Pons (tissue), 1 donor: ENCODE measurements at regions not wholly inside any gene's neighbourhood (a gene's known extent, or its start where the extent isn't known, plus 50 kb on each side); places are given as distances from the start of the nearest gene placed in this dataset.
A peak's percentile ranks its signal among the peaks of the same experiment; 100 is the strongest.

ENCODE experiments used
- DNase-seq: peaks from one replicate; pipeline ENCODE4 v3.0.0-alpha.2; 2016; ENCODE audit warnings: low spot score

DNA sequence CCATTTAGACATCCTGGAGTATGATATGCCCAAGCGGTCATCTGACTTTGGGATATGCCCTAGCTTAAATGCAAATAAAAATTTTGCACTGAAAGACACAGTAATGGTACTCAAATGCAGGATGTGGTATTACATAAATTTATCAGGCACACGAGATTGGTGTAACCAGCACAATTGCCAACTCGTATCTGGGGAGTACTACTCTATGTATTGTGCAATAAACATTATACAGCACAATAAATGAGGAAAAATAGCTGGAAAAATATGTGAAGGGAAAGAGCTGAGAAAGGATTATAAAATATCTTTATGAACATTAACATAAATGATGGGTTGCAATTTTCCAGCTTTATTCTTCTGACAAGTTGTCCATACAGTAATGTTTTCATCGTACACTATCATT is 505.5 kb upstream of the TENM3 start:
- no peak for DNase-seq

DNA sequence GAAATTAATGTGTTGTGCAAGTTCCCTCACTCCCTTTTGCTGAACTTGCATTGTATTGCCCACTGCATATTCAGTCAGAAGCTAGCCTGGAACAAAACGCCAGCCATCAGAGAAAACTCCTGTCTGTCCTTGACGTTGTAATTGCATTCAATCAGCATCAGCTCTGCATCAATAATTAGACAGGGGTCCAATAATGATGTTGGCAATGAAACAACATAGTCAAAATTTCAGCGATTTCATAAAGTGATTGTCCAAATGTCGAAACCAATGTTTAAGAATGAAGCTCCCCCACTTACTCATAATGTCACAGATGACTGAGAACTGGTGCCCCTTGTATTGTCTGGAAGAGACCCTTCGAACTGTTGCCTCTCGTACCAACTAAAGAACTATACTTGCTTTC is 504.2 kb upstream of the TENM3 start:
- DNase-seq: no peak

GRCh38 chr4:181741513-181741912 is 501.7 kb upstream of the TENM3 start:
- DNase-seq: no peak

DNA sequence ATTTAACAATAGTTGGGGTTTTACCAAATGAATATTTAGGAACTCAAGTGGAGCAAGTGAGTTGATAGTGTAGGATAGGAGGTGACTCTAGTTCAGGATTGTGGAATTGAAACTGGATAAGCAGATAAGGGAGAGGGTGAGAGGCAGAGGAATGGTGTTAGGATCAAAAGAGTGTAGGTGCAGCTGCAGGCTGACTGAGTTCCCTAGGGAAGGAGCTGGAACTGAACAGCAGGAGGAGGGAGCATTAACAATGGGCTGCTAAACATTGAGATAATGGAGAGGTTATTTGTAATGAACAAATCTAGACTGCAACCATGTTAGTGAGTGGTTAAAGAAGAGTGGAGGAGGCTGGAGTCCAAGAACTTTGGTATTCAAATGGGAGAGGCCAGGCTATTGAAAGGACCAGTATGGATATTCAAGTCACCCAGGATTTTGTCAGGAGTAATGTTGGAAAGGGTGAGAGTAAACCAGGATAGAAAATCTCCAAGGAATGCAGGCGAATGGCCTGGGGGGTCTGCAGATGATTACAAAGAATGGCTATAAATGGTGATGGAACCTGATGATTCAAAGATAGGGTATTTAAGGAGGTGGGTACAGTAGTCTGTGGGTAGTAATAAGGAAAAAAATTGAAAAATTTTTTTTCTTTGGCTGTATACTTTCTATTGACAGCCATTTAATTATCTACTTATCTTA is 497.1 kb upstream of the TENM3 start:
- no peak for DNase-seq

DNA sequence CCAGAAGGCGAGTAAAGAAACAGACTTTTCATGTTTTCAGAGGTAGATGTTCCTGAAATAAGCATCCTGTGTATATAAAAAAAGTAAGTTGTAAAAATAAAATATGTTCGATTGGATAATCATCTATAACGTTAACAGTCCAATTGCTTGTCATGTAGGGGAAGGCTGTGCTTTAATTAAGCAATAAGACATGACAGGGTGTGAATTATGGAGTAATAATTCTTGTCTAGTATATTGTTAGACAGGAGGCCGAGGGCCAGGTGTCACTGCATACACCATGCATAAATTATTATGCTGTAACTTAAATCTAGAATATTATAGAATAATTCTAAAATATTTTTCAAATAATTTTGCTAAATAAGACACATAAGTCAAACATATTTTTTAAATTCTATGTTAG is 494.6 kb upstream of the TENM3 start:
- no peak for DNase-seq

DNA sequence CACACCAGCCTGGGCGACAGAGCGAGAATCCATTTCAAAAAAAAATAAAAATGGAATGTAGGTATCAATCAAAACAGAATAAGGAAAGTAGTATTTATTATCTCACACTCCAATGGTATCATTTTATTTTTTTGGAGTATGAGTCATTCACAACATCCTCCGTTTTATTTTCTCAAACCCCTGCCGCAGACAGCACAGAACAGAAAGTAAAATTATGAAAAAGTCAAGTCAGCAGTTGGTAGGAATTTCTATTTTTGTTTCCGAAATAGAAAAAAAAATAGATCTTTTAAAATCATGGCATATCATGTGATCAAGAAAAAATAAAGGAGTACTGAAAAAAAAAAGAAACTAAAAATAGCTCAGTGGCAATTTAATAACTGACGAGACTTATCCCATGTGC is 490.7 kb upstream of the TENM3 start:
- no peak for DNase-seq

DNA sequence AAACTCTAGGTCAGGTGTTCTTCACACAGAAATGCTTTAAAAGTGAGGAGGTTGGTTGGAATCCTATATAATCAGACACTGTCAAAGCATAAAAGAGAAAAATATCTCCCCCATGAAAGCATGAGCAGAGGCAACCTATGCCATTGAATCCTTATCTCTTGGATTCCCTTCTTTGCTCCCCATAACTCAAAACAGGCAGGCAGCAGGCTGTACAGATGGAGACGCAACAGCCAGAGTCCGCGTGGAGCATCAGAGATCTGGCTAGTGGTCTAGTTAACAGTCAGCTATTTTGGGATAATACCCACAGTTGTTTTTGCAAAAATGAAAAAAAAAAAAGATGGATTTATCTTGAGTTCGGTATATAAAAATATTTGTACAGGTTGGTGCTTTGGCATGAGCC is 490.0 kb upstream of the TENM3 start:
- DNase-seq: no peak

DNA sequence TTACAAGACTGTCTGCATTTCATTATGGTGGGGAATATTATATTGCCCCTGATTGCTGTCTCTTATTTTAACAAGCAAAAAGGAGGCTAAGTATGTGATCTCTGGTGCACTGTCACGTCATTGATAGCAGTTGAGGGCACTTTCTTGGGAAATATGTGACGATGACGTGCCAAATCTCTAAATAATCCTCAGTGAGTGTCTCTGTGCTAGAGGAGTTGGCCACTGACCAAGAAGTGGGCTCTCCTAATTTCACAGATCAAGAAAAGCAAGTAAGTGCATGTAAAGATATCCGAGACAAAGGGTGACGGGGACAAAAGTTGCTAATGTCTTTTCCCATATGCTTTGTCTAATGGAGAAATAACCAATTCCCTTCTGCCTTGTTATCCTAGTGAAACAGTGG is 487.4 kb upstream of the TENM3 start:
- DNase-seq: no peak

DNA sequence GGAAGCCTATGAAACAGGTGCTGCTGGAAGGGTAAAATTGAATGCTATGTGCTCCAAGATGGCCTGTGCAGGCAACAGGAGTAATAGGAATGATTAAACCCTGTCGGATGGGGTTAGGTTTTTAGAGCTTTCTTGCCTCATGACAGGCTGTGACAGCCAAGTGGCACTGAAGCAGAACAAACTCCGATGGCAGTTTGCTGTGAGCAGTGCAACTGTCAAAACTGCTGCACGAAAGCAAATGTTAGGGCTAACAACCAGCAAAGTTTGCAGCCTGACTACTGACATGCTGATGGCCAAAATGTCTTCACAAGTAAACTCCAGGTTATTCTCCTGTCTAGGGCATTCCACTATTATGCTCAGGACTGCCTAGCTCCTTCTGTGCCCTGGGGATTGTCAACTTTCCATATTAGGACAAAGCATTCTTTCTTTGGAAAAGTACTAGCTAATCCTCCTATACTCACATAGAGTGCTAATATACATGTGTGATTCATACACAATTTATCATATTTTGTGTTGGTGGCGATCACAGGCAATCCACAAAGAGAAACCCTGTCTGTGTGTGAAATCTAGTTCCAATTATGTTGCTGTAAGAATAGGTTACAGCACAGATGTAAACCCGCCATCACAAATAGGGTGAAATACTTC is 486.6 kb upstream of the TENM3 start:
- DNase-seq: peak; percentile 49

GRCh38 chr4:181757098-181757497 is 486.1 kb upstream of the TENM3 start:
- DNase-seq: peak; percentile 19

DNA sequence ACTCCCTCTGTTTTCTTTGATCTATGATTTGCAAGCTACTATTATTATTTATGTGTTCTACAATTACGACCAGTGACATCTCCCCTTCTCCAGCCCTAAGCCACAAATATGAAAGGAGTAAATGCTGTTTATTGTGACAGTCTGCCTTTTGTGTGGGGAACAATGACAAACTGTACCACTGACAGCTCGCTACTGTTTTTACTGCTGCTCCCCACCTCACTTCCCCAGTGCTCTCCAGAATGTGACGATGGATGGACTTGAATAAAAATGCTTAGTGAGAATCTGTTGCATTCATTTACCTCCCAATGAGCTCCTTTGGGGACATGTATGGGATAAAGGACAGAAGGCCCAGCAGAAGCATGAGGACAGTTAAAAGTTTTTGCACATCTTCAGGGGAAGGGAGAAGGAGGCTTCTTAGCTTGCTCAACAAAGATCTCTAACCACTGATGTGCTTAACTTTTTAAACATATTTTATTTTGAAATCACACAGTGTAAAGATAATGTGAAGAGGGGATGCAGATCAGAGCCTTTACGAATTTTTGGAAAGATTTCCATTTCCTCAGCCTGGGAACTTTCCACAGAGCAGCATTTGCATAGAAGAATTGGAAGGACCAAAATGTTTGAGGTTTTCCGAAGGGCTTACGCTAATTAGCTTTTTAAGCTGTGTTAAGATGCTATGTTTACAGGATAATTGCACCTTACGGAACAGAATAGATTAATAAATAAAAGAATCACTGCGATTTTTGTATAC is 485.1 kb upstream of the TENM3 start:
- DNase-seq: peak; percentile 86

GRCh38 chr4:181760560-181760959 is 482.6 kb upstream of the TENM3 start:
- DNase-seq: no peak

- DNase-seq: no peak
Measured at GRCh38 chr4:181761156-181761555, 482.0 kb upstream of the TENM3 start.

- no peak for DNase-seq
Measured at GRCh38 chr4:181766061-181766548, 477.1 kb upstream of the TENM3 start.

DNA sequence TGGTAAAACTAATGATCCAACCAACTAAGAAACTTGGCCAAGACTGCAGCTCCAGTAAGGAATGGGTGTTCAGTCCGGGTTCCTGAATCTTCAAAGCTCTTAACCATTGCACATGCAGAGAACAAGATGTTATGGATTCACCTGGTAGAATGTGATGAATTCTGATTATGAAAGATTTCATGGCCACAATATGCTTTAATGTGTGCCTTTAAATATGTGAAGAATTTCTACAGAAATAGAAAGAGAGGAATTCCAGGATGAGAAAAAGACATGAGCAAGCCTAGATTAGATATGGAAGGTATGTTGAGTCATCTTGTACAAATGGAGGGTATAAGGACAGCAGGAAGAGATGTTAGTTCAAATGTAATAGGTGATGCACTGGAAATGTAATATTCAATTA is 472.2 kb upstream of the TENM3 start:
- no peak for DNase-seq

GRCh38 chr4:181775298-181775697 is 467.9 kb upstream of the TENM3 start:
- no peak for DNase-seq

DNA sequence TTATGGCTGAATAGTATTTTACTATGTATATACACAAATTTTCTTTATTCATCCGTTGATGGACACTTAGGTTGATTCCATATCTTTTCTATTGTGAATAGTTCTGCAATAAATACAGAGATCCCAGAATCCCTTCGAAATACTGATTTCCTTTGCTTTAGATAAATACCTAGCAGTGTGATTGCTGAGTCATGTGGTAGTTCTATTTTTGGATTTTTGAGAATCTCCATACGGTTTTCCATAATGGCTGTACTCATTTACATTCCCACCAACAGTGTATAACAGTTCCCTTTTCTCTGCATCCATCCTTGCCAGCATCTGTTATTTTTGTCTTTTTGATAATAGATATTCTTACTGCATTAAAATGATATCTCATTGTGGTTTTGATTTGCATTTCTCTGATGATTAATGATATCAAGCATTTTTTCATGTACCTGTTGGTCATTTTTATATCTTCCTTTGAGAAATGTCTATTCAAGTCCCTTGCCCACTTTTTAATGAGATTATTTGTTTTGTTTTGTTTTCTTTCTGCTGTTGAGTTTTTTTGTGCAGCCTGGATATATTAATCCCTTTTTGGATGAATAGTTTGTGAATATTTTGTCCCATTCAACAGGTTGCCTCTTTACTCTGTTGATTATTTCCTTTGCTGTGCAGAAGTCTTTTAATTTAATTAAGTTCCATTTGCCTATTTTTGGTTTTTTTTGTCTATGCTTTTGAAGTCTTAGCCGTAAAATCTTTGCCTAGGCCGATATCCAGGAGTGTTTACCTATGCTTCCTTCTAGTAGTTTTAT is 466.7 kb upstream of the TENM3 start:
- DNase-seq: no peak

DNA sequence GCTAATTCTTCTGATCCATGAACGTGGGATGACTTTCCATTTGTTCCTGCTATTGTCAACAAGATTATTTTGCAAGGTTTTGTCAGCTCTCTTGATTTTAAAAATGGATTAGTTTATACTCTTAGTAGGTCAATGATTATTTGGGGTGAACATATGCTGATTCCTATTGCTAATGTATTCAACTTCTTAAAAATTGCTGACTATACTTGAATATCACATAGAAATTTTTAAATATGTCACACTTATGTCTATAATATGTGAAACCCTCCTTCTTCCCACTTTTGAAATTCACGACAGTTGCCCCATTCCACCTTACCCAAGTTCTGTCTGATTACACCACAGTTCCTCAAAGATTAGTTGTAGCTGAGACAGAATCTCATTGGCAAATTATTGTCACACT is 465.7 kb upstream of the TENM3 start:
- no peak for DNase-seq

GRCh38 chr4:181784881-181785280 is 458.3 kb upstream of the TENM3 start:
- no peak for DNase-seq

DNA sequence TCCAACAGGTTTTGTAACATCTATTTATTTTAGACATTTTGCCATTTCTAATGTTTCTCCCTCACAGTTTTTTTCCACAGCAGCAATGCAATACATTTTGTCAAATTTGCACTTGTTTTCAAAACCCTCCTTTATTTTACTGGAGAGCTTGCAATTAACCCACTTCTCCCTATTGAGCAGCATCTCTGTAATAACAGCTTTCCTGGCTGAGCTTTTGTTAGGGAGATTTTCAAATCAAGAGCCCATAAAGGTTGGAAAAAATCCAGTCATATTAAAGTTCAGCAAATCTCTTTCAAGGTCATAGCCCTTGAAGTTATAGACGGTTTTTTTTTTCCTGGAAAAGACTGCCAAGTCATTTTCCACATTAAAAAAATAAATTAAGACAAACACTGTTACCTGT is 450.6 kb upstream of the TENM3 start:
- no peak for DNase-seq

GRCh38 chr4:181793096-181793495 is 450.1 kb upstream of the TENM3 start:
- no peak for DNase-seq

DNA sequence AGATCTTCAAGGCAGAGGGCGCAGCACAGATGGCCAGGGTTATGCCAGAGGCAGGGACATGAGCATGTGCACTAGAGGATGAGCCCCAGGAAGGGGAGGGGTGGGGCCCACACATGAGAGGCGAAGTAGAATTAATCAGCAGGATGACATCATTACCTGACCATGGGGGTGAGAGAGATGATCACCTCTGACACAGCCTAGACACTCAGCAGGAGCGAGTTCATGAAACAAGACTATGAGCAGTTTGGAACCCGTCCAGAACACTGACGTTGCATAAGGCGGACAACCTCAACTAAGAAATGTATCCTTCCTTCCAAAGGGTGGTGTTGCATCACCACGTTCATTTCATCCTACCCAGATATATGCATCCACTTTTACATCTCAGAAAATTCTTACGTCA is 446.7 kb upstream of the TENM3 start:
- DNase-seq: no peak
